Activated gamma-delta T cell treated with Interleukin-2 at 50 U/mL for 16 hours (primary cell): ENCODE measurements at regions not wholly inside any gene's neighbourhood (a gene's known extent, or its start where the extent isn't known, plus 50 kb on each side); places are given as distances from the start of the nearest gene placed in this dataset.
"Not testable (repeated sequence)": the region's sequence is repeated elsewhere in the genome, so short reads cannot be mapped to it uniquely, and the experiment has no call there.

ENCODE experiments used
- DNase-seq: peaks from one replicate; pipeline ENCODE4 v3.0.0-alpha.2; 2020

DNA sequence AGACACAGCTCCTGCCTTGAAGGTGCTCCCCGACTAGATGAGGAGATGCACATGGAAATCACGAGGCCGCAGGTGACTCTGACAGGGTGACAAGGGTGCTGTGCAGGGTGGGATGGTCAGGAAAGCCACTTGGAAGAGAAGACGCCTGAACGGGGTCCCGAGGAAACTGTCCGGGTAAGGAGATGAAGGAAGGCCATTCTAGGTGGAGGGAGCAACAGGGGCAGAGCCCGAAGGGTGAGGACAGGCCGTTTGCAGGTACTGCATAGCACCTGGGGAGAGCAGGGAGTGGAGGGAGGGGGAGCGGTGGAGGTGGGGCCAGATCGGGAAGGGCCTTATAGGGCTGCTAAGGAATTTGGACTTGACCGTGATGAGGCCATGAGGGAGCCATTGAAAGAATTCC is 105.6 kb upstream of the DLG1 start:
- no peak for DNase-seq

DNA sequence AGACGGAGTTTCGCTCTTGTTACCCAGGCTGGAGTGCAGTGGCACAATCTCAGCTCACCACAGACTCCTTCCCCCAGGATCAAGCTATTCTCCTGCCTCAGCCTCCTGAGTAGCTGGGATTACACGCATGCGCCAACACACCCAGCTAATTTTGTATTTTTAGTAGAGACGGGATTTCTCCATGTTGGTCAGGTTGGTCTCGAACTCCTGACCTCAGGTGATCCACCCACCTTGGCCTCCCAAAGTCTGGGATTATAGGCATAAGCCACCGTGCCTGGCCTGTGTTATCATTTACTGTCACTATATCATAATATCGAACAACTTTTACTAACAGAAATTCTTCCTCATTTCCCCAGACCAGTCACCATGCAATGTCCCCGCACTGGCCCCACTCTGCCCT is 104.0 kb upstream of the DLG1 start:
- not testable (repeated sequence) for DNase-seq

- DNase-seq: no peak
These were observed 101.1 kb upstream of the DLG1 start for GRCh38 chr3:197399486-197399885.

GRCh38 chr3:197398286-197398878 is 100.0 kb upstream of the DLG1 start:
- no peak for DNase-seq

DNA sequence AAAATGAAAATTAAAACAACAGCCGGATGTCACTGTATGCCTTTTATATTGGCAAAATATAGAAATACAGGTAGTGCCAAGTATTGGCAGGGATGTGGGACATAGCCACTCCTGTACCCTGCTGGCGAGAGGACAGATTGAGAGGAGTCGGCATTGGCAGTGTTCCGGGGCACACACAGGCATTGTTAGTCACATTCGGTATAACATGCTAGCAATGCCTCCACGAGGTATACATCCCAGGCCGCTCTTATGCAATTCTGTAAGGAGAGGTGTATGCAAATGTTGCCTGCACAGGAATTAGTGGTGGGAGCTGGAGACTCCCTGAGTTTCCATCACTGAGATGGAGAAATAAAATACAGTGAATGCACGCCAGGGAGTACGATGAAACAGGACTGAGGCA is 99.4 kb upstream of the DLG1 start:
- DNase-seq: no peak

GRCh38 chr3:197394464-197395321 is 96.3 kb upstream of the DLG1 start:
- no peak for DNase-seq

- DNase-seq: not testable (repeated sequence)
These were observed 95.7 kb upstream of the DLG1 start for GRCh38 chr3:197394126-197394463.

- DNase-seq: no peak
These were observed 95.3 kb upstream of the DLG1 start for GRCh38 chr3:197393711-197394110.

GRCh38 chr3:197392961-197393360 is 94.5 kb upstream of the DLG1 start:
- no peak for DNase-seq

DNA sequence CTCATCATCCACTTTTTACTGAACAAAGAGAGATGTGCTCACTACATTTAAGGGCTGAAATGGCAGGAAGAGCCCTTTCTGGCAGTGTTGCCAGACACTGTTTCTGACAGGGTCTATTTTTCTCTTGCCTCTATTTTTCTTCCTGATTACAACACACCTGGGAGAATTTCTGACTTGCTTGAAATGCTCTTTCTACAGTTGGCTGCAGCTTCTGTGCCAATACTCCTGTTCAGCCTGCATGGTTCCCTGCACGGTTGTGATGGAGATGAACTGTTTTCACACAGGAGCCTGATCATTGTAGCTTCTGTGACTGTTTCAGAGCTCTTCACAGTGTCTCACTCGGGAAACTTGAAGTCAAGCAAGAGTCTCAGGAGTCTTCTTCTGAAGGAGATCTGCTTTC is 83.0 kb upstream of the DLG1 start:
- no peak for DNase-seq

DNA sequence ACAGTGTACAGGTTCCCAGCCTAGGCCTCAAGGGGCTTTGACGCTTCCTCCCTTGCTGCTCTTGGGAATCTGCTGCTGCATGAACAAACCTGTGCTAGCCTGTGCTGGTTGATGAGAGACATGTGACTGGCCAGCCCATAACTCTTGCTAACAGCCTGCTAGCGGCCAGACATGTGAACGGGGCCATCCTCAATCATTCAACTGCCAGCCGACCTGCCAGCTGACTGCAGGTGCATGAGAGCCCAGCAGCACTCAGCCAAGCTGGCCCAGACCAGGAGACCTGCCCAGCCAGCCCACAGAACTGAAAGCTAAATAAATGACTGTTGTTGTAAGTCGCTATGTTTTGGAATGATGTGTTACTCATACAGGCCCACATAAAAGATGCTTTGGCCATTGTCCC is 82.4 kb upstream of the DLG1 start:
- DNase-seq: no peak

- no peak for DNase-seq
These were observed 80.7 kb upstream of the DLG1 start for GRCh38 chr3:197378985-197379718.

DNA sequence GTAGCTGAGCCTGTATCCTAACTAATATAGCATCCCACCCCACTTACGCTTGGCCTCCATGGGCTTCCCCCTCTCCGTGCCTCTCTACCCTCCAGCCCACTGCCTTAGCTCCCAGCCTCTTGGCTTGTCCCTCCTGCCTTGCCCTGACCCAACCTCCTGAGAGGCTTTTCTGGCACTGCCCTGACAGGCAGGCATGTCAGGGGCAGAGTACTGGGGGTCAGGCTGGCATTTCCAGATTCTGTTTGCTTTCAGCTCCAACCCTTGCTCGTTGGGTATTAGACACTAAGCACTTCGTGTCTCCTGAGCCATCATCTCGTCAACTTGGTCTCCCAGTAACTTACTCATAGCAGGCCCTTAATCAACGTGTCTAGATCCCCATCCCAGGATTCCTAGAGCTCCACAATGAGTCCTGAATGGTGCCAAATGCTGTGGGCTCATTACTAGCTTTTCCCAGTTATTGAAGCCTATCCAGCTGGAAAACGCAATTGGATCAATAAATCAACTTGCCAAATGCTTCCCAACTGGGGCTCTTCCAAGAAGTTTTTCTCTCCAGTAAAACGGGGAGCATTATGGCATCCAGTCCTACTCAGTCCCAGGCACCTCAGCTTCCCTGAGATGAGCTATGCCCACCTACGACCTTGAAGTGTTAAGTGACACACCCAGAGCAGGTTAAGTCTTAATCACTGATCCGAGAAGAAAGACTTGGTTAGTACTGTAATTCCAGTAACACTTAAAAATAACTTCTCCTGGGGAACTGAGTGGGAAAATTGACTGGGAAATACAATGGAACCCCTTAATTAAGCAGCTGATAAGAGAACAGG is 78.5 kb upstream of the DLG1 start:
- no peak for DNase-seq

- DNase-seq: no peak
These were observed 77.6 kb upstream of the DLG1 start for GRCh38 chr3:197376020-197376419.

GRCh38 chr3:197375001-197375441 is 76.6 kb upstream of the DLG1 start:
- DNase-seq: no peak

DNA sequence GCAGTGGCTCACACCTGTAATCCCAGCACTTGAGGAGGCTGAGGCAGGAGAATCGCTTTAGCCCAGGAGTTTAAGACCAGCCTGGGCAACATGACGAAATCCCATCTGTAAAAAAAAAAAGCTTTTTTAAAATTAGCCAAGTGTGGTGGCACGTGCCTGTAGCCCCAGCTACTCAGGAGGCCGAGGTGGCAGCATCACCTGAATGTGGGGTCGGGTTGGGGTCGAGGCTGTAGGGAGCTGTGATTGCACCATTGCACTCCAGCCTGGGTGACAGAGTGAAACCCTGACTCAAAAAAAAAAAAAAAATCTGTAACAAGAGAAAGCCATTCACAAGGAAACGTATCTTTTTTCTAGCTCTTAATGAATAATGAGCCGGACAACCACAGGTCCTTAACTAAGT is 74.7 kb upstream of the DLG1 start:
- no peak for DNase-seq

DNA sequence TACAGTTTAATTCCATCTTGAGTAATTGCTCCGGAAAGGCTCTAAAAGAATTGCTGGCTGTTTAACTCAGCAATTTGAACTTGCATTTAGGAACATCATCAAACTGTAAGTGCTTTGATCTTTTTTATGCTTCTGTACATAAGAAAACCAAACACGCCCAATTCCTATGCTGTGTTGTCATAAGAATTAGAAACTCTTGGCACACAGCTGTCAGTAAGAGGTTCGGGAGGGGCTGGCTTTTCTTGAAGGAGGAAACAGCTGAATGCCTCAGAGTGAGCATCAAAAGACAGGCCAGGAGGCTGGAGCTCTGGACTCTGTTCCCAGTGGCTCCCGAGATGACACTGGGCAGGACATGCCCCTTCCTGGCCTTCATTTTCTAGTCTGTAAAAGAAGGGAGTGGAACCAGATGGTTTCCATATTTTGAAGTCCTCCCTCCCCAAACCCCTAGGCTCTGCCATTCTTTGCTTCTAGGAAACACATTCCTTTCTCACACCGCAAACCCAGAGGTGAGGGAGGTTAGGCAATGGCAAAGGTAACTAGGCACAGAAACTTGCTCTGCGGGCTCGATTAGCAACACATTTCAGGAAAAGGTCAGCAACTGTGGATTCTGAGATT is 73.7 kb upstream of the DLG1 start:
- no peak for DNase-seq

- no peak for DNase-seq
These were observed 73.2 kb upstream of the DLG1 start for GRCh38 chr3:197371591-197372046.

- no peak for DNase-seq
These were observed 71.1 kb upstream of the DLG1 start for GRCh38 chr3:197369545-197369944.

- DNase-seq: no peak
These were observed 70.4 kb upstream of the DLG1 start for GRCh38 chr3:197368821-197369220.

- no peak for DNase-seq
These were observed 69.9 kb upstream of the DLG1 start for GRCh38 chr3:197368330-197368729.

DNA sequence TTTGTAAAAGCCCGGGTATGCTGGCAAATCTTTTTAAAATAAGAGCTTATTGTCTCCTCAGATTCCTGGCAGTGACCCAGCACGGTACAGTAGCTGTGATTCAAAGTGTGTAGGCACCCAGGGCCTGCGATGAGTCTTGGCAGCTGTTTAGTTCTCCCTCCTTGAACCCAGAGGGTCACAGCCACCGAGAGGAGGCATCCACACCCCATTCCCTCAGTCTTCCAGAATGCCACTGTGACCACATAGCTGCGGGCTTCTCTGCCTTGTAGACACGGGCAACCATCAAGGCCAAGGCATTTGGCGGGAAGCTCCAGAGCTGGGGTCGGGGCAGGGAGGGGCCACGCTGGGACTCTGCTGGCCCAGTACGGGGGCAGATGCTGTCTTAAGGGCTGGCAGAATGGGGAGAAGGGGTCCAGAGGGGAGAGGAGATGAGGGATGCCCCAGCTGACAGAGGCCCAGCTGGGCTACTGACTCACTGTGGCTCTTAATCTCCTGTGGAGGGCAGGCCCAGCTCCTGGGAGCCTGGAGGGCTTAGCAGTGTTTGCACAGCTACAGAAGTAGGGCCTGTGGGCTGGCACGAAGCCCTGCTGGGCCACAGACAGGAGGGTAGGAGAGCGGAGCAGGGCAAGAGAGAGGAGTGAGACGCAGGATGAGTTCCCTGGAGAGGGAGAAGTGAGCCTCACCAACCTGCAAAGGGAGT is 68.8 kb upstream of the DLG1 start:
- no peak for DNase-seq
